GM12873 (cell line): ENCODE measurements at regions not wholly inside any gene's neighbourhood (a gene's known extent, or its start where the extent isn't known, plus 50 kb on each side); places are given as distances from the start of the nearest gene placed in this dataset.

Source experiments
- CTCF ChIP-seq: IDR thresholded peaks from 2 replicates; pipeline ENCODE4 v1.5.1; 2012; ENCODE audit warnings: low read depth, mild to moderate bottlenecking, moderate library complexity, low read length, control low read depth; ENCODE audit not compliant: insufficient read depth; ENCODE audit errors: missing control alignments

GRCh38 chr14:41350476-41350875 lies 256.2 kb upstream of the LRFN5 start:
- TF ChIP-seq CTCF = no peak

GRCh38 chr14:41349289-41349910 lies 257.3 kb upstream of the LRFN5 start:
- no peak for TF ChIP-seq CTCF

GRCh38 chr14:41343857-41344256 lies 262.8 kb upstream of the LRFN5 start:
- TF ChIP-seq CTCF = no peak

- TF ChIP-seq CTCF = no peak
Observed at GRCh38 chr14:41313196-41313595, 293.5 kb upstream of the LRFN5 start.

GRCh38 chr14:41303506-41303905 lies 303.2 kb upstream of the LRFN5 start:
- no peak for TF ChIP-seq CTCF

- TF ChIP-seq CTCF = no peak
Observed at GRCh38 chr14:41302776-41303175, 303.9 kb upstream of the LRFN5 start.

GRCh38 chr14:41299924-41300323 lies 306.8 kb upstream of the LRFN5 start:
- peak; percentile 13 for TF ChIP-seq CTCF

GRCh38 chr14:41298328-41298690 lies 308.4 kb upstream of the LRFN5 start:
- TF ChIP-seq CTCF = no peak
